NCI-H748 treated with DMSO at 0.1 percent for 48 hours (cell line): ENCODE measurements at regions not wholly inside any gene's neighbourhood (a gene's known extent, or its start where the extent isn't known, plus 50 kb on each side); places are given as distances from the start of the nearest gene placed in this dataset.

Experiments
- DNase-seq: peaks from one replicate; lab custom pipeline; 2025; lab: John Stamatoyannopoulos, UW

GRCh38 chr2:134080386-134081089 lies 173.3 kb upstream of the MGAT5 start:
- DNase-seq = no peak

GRCh38 chr2:134081238-134081938 lies 172.5 kb upstream of the MGAT5 start:
- no peak for DNase-seq

DNA sequence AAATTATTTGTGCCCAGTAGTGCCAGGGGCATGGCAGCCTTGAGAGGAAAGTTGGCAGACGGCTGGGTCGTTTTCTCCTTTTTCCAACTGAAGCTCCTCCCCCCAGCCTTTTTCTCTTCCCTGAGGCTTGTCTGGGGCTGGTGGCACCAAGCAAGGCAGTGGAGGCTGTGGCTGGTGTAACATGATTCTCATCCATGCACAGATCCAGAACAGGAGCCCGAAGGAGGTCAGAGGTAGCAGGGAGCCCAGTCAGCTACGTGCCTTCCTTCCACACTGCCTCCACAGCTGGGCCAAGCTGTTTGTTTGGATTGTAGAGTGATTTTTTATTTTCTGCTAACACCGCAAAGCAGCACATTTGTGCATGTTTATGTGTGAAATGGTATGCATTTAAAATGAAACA lies 170.3 kb upstream of the MGAT5 start:
- no peak for DNase-seq

DNA sequence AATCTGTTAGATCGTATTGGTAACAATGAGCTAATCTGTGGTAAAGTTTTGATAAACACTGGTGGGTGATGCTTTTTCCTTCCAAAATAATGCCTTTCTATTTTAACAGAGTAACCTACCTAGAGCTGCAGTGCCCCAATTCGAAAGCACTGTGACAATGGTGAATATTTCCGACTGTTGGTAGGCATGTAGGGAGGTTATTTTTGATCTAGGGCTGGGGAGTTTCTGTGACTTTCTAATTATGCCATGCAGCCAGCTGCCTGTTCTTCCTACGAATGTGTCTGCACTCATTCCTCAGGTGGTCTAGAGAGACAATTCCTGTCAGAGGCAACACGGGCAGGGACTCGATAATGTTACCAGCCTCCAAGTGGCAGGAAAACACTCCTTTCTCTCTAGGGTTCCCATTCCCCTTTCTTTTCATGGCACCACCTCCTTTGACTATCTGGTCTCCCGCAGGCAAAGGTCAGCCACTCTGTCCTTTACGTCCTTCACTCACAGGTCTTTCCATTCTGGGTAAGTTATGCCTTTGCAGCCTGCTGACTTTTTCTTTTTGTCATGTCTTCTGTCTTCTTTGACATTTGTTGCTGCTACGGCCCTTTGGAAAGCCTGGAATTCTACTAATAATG lies 167.2 kb upstream of the MGAT5 start:
- DNase-seq = no peak

- DNase-seq = no peak
These were observed 166.4 kb upstream of the MGAT5 start for GRCh38 chr2:134087371-134087921.

DNA sequence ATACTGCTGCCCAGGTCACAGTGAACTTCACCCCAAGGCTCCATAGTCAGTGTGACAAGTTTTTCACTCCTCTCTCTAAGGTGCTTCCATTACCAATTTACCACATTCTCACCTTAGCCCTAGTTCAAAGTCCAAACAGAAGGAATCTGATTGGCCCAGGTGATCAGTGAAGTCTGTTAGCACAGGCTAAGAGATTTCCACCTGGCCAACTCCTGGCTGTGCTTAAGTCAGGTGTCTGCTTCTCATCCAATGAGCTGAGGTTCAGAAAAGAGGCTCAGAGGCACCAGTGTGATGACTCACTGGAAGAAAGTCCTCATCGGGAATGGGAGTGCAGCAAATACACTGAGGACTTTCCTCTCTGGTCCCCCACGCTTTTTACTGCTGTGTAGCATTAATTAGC lies 164.4 kb upstream of the MGAT5 start:
- DNase-seq = no peak

DNA sequence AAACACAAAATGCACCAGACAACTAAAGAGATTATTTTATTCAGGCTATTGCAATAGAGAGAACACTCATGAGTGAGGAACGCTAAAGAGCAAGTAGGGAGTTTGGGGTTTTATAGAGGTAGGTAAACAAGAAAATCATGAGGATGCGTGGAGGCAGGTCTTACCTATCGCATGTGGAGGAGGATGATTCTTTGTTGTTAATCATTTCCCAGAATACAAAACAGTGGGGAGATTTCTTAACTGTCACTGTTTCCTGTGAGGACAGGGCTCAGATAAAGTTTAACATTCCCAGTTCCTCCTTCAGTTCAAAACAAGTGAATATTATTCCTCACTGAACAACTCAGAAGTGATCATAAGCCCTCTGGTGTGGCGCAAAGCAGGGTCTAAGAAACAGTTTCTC lies 156.1 kb upstream of the MGAT5 start:
- DNase-seq = no peak

DNA sequence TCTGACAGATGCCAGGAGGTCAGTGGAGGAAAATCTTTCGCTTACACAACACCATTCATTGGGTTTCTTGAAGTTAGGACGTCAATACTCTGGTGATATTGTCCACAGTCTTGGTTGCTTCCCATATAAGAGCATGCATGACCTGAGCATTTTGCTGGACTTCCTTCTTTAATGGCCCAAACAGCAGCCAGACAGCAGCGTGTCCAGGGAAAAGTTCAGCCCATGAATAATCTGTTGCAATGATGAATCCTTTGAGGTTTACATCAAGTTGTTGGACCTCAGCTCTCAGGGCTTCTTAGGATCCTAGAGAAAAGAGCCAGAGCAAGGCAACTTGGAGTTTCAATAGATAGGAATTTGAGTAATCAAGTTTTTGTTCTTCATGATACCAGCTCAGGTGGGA lies 155.6 kb upstream of the MGAT5 start:
- no peak for DNase-seq

DNA sequence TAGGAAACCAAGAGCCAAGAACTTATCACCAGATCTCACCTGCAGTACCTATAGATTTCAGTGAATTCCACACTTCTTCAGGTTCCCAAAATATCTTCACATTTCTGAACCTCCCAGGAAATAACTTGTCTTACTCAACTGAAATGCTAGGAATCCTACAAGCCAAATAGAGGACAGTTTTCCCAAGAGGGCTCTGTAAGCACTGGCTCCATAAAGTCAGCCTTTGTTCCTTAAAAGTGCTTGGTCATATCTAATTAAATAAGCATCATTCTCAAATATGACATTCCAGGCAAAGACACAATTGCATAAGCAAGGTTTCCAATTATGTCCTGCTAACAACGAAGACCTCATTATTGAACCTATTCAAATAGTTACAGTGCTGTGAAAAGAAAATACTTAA lies 154.6 kb upstream of the MGAT5 start:
- no peak for DNase-seq

DNA sequence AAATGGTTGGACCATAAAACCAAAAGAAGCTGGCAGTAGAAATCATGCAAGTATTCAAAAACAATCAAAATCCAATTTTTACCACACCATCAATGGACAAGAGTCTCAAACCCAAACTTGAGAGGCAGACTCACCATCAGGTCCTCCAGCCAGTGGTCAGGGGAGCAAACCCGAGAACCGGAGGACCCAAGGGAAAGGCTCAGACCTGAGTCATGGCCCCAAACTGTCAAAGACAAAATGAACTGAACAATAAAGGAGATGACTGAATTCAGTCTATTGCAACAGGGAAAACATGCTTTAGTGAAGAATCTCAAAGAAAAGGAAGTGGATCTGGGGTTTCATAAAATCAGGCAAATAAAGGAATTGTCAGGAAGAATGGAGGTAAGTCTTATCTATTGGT lies 150.7 kb upstream of the MGAT5 start:
- no peak for DNase-seq

DNA sequence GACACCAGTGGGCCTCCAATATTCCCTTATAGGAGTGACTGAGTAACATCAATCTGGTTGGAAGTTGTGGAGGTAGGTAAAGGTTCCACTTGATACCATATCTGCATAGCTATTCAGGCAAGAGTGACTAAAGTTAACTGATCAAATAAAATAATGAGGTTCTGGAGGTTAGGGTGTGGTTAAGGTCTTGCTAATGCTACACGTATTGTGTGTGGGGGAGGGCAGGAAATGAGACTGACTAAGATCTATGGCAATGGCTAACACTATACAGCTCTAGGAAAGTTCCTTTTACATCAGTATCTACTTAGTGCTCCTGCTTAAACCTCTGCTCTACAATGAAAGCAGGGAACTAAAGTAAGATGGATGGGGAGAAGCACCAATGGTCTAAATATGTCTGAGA lies 149.1 kb upstream of the MGAT5 start:
- no peak for DNase-seq

DNA sequence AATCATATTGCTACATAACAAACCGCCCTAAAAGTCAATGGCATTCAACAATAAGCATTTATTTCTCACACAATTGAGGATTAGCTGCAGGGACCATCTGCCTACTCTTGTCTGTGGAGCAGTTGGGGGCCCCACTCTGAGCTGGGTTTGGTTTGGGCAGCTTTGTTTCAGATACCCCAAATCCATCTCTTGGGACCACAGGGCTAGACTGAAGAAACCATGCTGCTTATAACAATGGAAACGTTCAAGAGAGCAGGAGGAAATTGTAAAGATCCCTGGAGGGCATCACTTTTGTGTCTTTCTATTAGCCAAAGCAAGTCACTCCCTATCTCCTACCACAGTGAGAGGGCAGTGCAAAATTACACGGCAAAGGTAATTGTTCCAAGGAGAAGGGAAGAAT lies 146.5 kb upstream of the MGAT5 start:
- DNase-seq = no peak

DNA sequence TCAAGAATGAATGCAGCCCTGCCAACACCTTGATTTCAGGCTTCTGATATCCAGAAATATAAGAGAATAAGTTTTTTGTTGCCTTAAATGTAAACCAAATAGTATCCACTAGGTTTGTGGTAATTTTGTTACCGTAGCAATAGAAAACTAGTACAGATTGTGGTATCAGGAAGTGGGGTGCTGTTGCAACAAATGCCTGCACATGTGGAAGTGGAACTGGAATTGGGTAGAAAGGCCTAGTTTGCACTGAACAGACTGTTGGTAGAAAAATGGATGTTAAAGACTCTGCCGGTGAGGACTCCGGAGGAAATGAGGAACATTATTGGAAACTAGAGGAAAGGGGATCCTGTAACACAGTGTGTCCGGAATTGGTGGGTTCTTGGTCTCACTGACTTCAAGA lies 145.8 kb upstream of the MGAT5 start:
- no peak for DNase-seq

DNA sequence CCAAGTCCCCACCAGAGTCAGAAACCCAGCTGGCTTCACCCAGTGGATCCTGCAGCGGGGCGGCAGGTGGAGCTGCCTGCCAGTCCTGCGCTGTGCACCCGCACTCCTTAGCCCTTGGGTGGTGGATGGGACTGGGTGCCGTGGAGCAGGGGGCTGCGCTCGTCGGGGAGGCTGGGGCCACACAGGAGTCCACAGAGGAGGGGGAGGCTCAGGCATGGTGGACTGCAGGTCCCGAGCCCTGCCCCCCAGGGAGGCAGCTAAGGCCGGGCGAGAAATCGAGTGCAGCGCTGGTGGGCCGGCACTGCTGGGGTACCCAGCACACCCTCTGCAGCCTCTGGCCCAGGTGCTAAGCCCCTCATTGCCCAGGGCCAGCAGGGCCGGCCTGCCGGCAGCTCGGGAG lies 144.6 kb upstream of the MGAT5 start:
- no peak for DNase-seq

DNA sequence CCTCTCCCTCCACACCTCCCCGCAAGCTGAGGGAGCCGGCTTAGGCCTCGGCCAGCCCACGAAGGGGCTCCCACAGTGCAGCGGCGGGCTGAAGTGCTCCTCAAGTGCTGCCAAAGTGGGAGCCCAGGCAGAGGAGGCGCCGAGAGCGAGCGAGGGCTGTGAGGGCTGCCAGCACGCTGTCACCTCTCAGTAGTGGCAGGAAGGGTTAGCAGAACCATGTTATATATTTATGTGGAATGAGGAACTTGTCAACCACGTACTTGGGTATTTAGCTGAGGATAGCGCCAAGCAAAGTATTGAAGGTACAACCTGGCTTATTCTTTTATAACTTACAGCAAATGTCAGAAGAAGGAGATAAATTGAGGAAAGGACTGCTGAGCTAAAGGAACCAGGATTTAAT lies 144.1 kb upstream of the MGAT5 start:
- DNase-seq = no peak

GRCh38 chr2:134110532-134110931 lies 143.3 kb upstream of the MGAT5 start:
- no peak for DNase-seq

DNA sequence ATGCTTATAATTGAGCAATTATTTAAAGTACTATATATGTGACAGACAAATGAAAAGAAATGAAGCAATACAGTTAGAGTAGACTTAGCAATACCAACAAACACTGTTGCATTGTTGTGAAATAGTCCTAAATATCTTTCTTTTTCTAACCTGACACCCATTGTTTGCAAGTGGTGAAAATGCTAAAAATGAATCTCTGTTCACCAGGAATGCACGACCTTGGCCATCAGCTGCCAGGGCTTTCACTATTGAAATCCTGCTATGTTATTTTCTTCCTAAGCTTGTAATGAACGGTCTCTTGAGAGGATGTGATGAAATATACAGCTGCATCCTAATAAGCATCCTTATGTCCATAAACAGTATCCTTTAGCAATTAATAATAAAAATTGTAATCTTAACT lies 136.2 kb upstream of the MGAT5 start:
- no peak for DNase-seq

DNA sequence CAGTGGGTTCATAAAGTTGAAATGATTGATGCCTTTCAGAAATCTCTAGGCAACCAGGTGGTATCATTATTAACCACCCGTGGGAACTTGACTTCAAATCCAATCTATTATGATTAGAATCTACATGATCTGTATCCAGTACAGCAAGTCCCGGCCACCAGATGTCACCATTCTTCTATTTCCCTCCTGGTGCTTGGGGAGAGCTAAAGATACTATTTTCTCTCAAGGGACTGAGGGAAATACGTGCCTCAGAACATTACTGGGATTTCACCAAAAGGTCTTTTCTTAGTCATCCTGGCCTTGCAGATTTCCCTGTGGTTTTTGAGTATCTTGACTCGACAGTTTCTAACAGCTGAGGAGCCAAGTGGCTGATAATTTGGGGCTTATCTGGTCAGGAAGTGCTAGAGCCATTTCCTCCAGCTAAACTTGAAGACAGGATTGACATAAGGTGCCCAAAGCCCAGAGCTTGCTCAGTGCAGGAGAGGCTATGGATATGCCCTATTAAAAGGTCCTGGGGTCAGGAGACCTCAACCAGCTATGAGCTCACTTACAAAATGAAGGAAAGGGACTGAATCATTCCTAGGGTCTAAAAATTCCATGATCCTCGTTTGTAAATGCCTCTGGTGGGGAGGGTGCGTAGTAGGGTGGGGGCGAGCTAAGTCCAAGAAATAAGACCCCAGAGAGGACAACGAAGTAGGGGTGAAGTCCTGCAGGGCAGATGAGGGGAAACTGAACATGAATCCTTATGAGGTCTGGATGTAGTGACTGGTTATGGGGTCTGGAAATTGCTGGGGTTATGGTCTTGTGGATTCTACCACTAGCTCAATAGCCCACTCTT lies 135.4 kb upstream of the MGAT5 start:
- DNase-seq = peak; percentile 76

- no peak for DNase-seq
These were observed 134.7 kb upstream of the MGAT5 start for GRCh38 chr2:134119117-134119712.

DNA sequence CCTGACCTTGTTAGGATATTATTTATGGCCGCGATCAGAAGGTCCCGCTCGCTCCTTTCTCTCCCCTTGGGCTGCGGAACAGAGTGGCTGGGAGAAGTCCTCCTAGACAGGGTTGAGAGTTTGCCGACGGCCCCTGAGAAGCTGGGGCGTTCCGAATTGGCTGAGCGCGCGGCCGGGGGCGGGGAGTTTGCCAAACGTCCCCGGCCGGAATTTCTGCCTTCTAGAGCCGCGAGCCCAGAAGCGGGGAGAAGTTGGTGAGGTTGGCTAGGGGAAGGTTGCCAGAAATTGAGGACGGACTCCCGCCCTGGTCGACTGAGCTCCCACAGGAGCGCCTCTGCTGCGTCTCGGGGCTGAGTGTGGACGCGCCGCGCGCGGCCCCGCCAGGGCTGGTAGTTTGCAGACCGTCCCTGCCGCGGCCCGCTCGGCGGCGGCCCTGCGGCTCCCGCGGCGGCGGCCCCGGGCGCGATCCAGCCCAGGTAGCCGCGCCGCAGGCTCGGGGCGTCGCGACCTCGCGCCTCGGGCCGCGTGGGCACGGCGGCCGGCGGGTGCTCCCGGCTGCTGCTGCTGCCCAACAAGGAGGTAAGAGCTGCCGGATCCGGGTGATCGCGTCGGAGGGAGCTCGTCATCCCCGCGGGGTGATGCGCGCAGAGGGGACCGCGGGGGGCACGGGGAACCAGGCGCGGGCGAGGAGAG lies 134.0 kb upstream of the MGAT5 start:
- peak; percentile 60 for DNase-seq

GRCh38 chr2:134120406-134120732 lies 133.5 kb upstream of the MGAT5 start:
- DNase-seq = no peak
